Stomach (tissue), 4 donors: ENCODE measurements at regions not wholly inside any gene's neighbourhood (a gene's known extent, or its start where the extent isn't known, plus 50 kb on each side); places are given as distances from the start of the nearest gene placed in this dataset.

Experiments used
- POLR2A ChIP-seq, 4 donors: fragments of 450-650 bp; IDR thresholded peaks; one replicate each; pipeline ENCODE4 v1.6.1; 2016; ENCODE audit warnings: antibody characterized with exemption in 4 of 4, control low read depth in 2 of 4, mild to moderate bottlenecking in 1 of 4, moderate library complexity in 1 of 4
- POLR2AphosphoS5 ChIP-seq, 3 donors: sonication (generic); formaldehyde crosslinking; IDR thresholded peaks; one replicate each; pipeline ENCODE4 v1.6.1; 2016; ENCODE audit warnings: antibody characterized with exemption in 3 of 3
- TF ChIP-seq, protein P1 (sequence below), 7 experiments: fragments of 450-650 bp in 4 of 7; fragments of 200-600 bp in 3 of 7; sonication (generic) in 3 of 7; IDR thresholded peaks; one replicate each; pipeline ENCODE4 v1.5.1; 2016 to 2019; ENCODE audit warnings: antibody characterized with exemption in 7 of 7, control low read depth in 2 of 7, mild to moderate bottlenecking in 1 of 7

DNA sequence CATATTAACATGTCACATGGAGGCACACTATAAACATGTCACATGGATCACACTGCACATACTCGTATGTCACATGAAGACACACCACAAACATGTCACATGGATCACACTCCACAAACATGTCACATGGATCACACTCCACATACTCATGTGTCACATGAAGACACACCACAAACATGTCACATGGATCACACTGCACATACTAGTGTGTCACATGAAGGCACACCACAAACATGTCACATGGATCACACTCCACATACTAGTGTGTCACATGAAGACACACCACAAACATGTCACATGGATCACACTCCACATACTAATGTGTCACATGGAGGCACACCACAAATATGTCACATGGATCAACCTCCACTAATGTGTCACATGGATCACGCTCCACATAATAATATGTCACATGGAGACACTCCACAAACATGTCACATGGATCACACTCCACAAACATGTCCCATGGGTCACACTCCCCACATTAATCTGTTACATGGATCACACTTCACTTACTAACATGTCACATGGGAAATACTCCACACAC is 195.6 kb upstream of the PFKP start:
- TF ChIP-seq, protein P1, sequence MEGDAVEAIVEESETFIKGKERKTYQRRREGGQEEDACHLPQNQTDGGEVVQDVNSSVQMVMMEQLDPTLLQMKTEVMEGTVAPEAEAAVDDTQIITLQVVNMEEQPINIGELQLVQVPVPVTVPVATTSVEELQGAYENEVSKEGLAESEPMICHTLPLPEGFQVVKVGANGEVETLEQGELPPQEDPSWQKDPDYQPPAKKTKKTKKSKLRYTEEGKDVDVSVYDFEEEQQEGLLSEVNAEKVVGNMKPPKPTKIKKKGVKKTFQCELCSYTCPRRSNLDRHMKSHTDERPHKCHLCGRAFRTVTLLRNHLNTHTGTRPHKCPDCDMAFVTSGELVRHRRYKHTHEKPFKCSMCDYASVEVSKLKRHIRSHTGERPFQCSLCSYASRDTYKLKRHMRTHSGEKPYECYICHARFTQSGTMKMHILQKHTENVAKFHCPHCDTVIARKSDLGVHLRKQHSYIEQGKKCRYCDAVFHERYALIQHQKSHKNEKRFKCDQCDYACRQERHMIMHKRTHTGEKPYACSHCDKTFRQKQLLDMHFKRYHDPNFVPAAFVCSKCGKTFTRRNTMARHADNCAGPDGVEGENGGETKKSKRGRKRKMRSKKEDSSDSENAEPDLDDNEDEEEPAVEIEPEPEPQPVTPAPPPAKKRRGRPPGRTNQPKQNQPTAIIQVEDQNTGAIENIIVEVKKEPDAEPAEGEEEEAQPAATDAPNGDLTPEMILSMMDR (IDR thresholded peaks at IDR 0.05), result no peak
- TF ChIP-seq POLR2A (IDR thresholded peaks at IDR 0.05), result no peak
- TF ChIP-seq POLR2AphosphoS5 (IDR thresholded peaks at IDR 0.05), result no peak
